HEK293 (cell line): ENCODE measurements at regions not wholly inside any gene's neighbourhood (a gene's known extent, or its start where the extent isn't known, plus 50 kb on each side); places are given as distances from the start of the nearest gene placed in this dataset.

Experiments used
- CTCF ChIA-PET: fragments of 350-600 bp; formaldehyde crosslinking; extraction: SDS; loops from one replicate; lab custom pipeline; 2021; ENCODE audit warnings: antibody characterized with exemption; lab: Yijun Ruan, JAX
- POLR2A ChIA-PET: fragments of 300-600 bp; formaldehyde crosslinking; extraction: SDS; loops from one replicate; lab custom pipeline; 2020; ENCODE audit warnings: antibody characterized with exemption, inconsistent platforms; lab: Yijun Ruan, JAX
- H3K27ac ChIP-seq: fragments of 200-500 bp; sonication (Bioruptor generic); 2 replicates; pipeline ENCODE4 v1.5.1; 2014; ENCODE audit warnings: low read depth, low read length, control low read depth, inconsistent platforms; ENCODE audit errors: extremely low read depth
- H3K36me3 ChIP-seq, 2 experiments: fragments of 200-500 bp in 1 of 2; sonication (Bioruptor generic) in 1 of 2; 1 replicate in 1 of 2; 2 replicates in 1 of 2; pipeline ENCODE4 v1.5.1; 2014 to 2017; ENCODE audit warnings: inconsistent platforms in 2 of 2, low read length in 2 of 2; ENCODE audit not compliant: control insufficient read depth in 2 of 2, insufficient read depth in 1 of 2
- H3K4me1 ChIP-seq: fragments of 200-500 bp; sonication (Bioruptor generic); 2 replicates; pipeline ENCODE4 v1.5.1; 2014; ENCODE audit warnings: mild to moderate bottlenecking, low read length, inconsistent platforms; ENCODE audit not compliant: control insufficient read depth, insufficient read depth
- H3K4me3 ChIP-seq: 2 replicates; pipeline ENCODE4 v1.5.1; 2011; ENCODE audit warnings: low read depth, mild to moderate bottlenecking, control low read depth, low read length, moderate library complexity
- H3K9me3 ChIP-seq: fragments of 200-500 bp; sonication (Bioruptor generic); 2 replicates; pipeline ENCODE4 v1.5.1; 2014; ENCODE audit warnings: low read depth, low read length, inconsistent platforms; ENCODE audit not compliant: control insufficient read depth, insufficient read depth
- AEBP2 ChIP-seq: fragments of 450-650 bp; formaldehyde crosslinking; IDR thresholded peaks from 2 replicates; pipeline ENCODE4 v1.5.1; 2016; ENCODE audit warnings: missing biosample characterization, missing genetic modification characterization, borderline replicate concordance
- GLI2 ChIP-seq: fragments of 450-650 bp; formaldehyde crosslinking; IDR thresholded peaks from 2 replicates; pipeline ENCODE4; 2017; ENCODE audit warnings: missing biosample characterization, missing genetic modification characterization, low read depth, borderline replicate concordance
- HOXD13 ChIP-seq: sonication (generic); formaldehyde crosslinking; IDR thresholded peaks from 2 replicates; pipeline ENCODE4 v1.8.0; 2022; ENCODE audit warnings: missing genetic modification reagents, borderline replicate concordance
- YY2 ChIP-seq: fragments of 450-650 bp; formaldehyde crosslinking; IDR thresholded peaks from 2 replicates; pipeline ENCODE4 v1.5.1; 2016; ENCODE audit warnings: missing biosample characterization, missing genetic modification characterization
- ZBTB20 ChIP-seq: fragments of 450-650 bp; formaldehyde crosslinking; IDR thresholded peaks from 2 replicates; pipeline ENCODE4 v1.5.1; 2016; ENCODE audit warnings: missing biosample characterization, missing genetic modification characterization
- ZNF121 ChIP-seq: fragments of 450-650 bp; formaldehyde crosslinking; IDR thresholded peaks from 2 replicates; pipeline ENCODE4 v1.5.1; 2016; ENCODE audit warnings: missing biosample characterization, missing genetic modification characterization
- ZNF23 ChIP-seq: fragments of 450-650 bp; formaldehyde crosslinking; IDR thresholded peaks from 2 replicates; pipeline ENCODE4 v1.5.1; 2016; ENCODE audit warnings: missing biosample characterization, missing genetic modification characterization, borderline replicate concordance
- ZNF473 ChIP-seq: fragments of 450-650 bp; formaldehyde crosslinking; IDR thresholded peaks from 2 replicates; pipeline ENCODE4 v1.5.1; 2017; ENCODE audit warnings: missing biosample characterization, missing genetic modification characterization
- ZNF488 ChIP-seq: fragments of 450-650 bp; formaldehyde crosslinking; IDR thresholded peaks from 2 replicates; pipeline ENCODE4 v1.5.1; 2016; ENCODE audit warnings: missing biosample characterization, missing genetic modification characterization
- ZNF558 ChIP-seq: fragments of 450-650 bp; formaldehyde crosslinking; IDR thresholded peaks from 2 replicates; pipeline ENCODE4 v1.5.1; 2016; ENCODE audit warnings: missing biosample characterization, missing genetic modification characterization
- ZNF561 ChIP-seq: fragments of 450-650 bp; IDR thresholded peaks from 2 replicates; pipeline ENCODE4 v1.5.1; 2018; ENCODE audit warnings: missing biosample characterization, missing genetic modification characterization, borderline replicate concordance
- ZNF600 ChIP-seq: fragments of 450-650 bp; formaldehyde crosslinking; IDR thresholded peaks from 2 replicates; pipeline ENCODE4 v1.5.1; 2016; ENCODE audit warnings: missing biosample characterization, missing genetic modification characterization
- TF ChIP-seq, protein P1 (sequence below): fragments of 450-650 bp; formaldehyde crosslinking; IDR thresholded peaks from 2 replicates; pipeline ENCODE4 v1.5.1; 2016; ENCODE audit warnings: missing biosample characterization, missing genetic modification characterization
- TF ChIP-seq, protein P2 (sequence below): fragments of 450-650 bp; formaldehyde crosslinking; IDR thresholded peaks from 2 replicates; pipeline ENCODE4; 2016; ENCODE audit warnings: missing biosample characterization, missing genetic modification characterization
- TF ChIP-seq, protein P3 (sequence below): fragments of 450-650 bp; formaldehyde crosslinking; IDR thresholded peaks from 2 replicates; pipeline ENCODE4 v1.5.1; 2016; ENCODE audit warnings: missing biosample characterization, missing genetic modification characterization

GRCh38 chr3:43217206-43217605 lies 69.1 kb upstream of the SNRK start (continued):
- TF ChIP-seq AEBP2 (no peak), ZNF488 (tag by site-specific recombination) (no peak)

GRCh38 chr3:43215663-43216275 lies 70.6 kb upstream of the SNRK start:
- no peak for TF ChIP-seq ZNF473 (tag by site-specific recombination)
- no peak for TF ChIP-seq HOXD13 (CRISPR knock-in tag)
- no peak for TF ChIP-seq ZNF558 (tag by site-specific recombination)
- TF ChIP-seq AEBP2, result no peak
- TF ChIP-seq, protein P1, sequence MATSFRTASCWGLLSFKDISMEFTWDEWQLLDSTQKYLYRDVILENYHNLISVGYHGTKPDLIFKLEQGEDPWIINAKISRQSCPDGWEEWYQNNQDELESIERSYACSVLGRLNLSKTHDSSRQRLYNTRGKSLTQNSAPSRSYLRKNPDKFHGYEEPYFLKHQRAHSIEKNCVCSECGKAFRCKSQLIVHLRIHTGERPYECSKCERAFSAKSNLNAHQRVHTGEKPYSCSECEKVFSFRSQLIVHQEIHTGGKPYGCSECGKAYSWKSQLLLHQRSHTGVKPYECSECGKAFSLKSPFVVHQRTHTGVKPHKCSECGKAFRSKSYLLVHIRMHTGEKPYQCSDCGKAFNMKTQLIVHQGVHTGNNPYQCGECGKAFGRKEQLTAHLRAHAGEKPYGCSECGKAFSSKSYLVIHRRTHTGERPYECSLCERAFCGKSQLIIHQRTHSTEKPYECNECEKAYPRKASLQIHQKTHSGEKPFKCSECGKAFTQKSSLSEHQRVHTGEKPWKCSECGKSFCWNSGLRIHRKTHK (tag by site-specific recombination), result no peak
- no peak for TF ChIP-seq ZNF561 (tag by site-specific recombination)
- TF ChIP-seq, protein P2, sequence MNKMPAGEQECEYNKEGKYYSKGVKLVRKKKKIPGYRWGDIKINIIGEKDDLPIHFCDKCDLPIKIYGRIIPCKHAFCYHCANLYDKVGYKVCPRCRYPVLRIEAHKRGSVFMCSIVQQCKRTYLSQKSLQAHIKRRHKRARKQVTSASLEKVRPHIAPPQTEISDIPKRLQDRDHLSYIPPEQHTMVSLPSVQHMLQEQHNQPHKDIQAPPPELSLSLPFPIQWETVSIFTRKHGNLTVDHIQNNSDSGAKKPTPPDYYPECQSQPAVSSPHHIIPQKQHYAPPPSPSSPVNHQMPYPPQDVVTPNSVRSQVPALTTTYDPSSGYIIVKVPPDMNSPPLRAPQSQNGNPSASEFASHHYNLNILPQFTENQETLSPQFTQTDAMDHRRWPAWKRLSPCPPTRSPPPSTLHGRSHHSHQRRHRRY (tag by site-specific recombination), result no peak
- TF ChIP-seq, protein P3, sequence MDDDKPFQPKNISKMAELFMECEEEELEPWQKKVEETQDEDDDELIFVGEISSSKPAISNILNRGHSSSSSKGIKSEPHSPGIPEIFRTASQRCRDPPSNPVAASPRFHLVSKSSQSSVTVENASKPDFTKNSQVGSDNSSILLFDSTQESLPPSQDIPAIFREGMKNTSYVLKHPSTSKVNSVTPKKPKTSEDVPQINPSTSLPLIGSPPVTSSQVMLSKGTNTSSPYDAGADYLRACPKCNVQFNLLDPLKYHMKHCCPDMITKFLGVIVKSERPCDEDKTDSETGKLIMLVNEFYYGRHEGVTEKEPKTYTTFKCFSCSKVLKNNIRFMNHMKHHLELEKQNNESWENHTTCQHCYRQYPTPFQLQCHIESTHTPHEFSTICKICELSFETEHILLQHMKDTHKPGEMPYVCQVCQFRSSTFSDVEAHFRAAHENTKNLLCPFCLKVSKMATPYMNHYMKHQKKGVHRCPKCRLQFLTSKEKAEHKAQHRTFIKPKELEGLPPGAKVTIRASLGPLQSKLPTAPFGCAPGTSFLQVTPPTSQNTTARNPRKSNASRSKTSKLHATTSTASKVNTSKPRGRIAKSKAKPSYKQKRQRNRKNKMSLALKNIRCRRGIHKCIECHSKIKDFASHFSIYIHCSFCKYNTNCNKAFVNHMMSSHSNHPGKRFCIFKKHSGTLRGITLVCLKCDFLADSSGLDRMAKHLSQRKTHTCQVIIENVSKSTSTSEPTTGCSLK (tag by site-specific recombination), result no peak
- no peak for TF ChIP-seq GLI2 (tag by site-specific recombination)
- no peak for TF ChIP-seq ZNF600 (tag by site-specific recombination)
- no peak for TF ChIP-seq YY2 (tag by site-specific recombination)
- TF ChIP-seq ZBTB20 (tag by site-specific recombination), result no peak
- no peak for TF ChIP-seq ZNF121 (tag by site-specific recombination)
- TF ChIP-seq ZNF23, result no peak
- ChIA-PET CTCF (no interaction called here), POLR2A (no interaction called here)
- H3K4me1 ChIP-seq, result no peaks in the 10 kb centered on the region
- H3K36me3 ChIP-seq, result no peaks in the 10 kb centered on the region
- no peak overlapping the region for H3K27ac ChIP-seq
- H3K9me3 ChIP-seq, result no peaks in the 10 kb centered on the region
- H3K4me3 ChIP-seq, result no peak overlapping the region
